Superior temporal gyrus (tissue), 1 donor: ENCODE measurements at regions not wholly inside any gene's neighbourhood (a gene's known extent, or its start where the extent isn't known, plus 50 kb on each side); places are given as distances from the start of the nearest gene placed in this dataset.
A peak's percentile ranks its signal among the peaks of the same experiment; 100 is the strongest.

Experiments
- DNase-seq: peaks from one replicate; pipeline ENCODE4 v3.0.0-alpha.2; 2016; ENCODE audit errors: extremely low spot score

GRCh38 chr4:54992266-54992665 lies 133.1 kb downstream of the KDR start:
- no peak for DNase-seq

- no peak for DNase-seq
Measured at GRCh38 chr4:54988655-54989054, 136.7 kb downstream of the KDR start.

- no peak for DNase-seq
Measured at GRCh38 chr4:54986095-54986846, 139.1 kb downstream of the KDR start.

GRCh38 chr4:54976682-54977081 lies 148.7 kb downstream of the KDR start:
- no peak for DNase-seq

GRCh38 chr4:54976031-54976430 lies 149.4 kb downstream of the KDR start:
- no peak for DNase-seq

- no peak for DNase-seq
Measured at GRCh38 chr4:54973784-54974183, 151.6 kb downstream of the KDR start.

- peak; percentile 83 for DNase-seq
Measured at GRCh38 chr4:54971474-54971950, 153.9 kb downstream of the KDR start.

- no peak for DNase-seq
Measured at GRCh38 chr4:54967289-54967688, 158.1 kb downstream of the KDR start.

GRCh38 chr4:54961357-54961975 lies 163.9 kb downstream of the KDR start:
- DNase-seq, result peak; percentile 78

GRCh38 chr4:54959651-54960116 lies 165.7 kb downstream of the KDR start:
- DNase-seq, result no peak

GRCh38 chr4:54959131-54959530 lies 166.3 kb downstream of the KDR start:
- no peak for DNase-seq

GRCh38 chr4:54958236-54958635 lies 167.2 kb downstream of the KDR start:
- DNase-seq, result no peak

GRCh38 chr4:54954656-54955388 lies 170.6 kb downstream of the KDR start:
- no peak for DNase-seq

GRCh38 chr4:54946741-54947140 lies 178.7 kb downstream of the KDR start:
- DNase-seq, result no peak

- DNase-seq, result no peak
Measured at GRCh38 chr4:54945838-54946237, 179.6 kb downstream of the KDR start.

GRCh38 chr4:54942721-54943120 lies 182.7 kb downstream of the KDR start:
- no peak for DNase-seq

GRCh38 chr4:54941994-54942552 lies 183.3 kb downstream of the KDR start:
- DNase-seq, result no peak

- no peak for DNase-seq
Measured at GRCh38 chr4:54940996-54941865, 184.2 kb downstream of the KDR start.

GRCh38 chr4:54937501-54937900 lies 187.9 kb downstream of the KDR start:
- DNase-seq, result no peak

- no peak for DNase-seq
Measured at GRCh38 chr4:54933579-54933978, 191.8 kb downstream of the KDR start.

GRCh38 chr4:54930226-54930625 lies 195.2 kb downstream of the KDR start:
- no peak for DNase-seq
